ENCODE measurements at regions not wholly inside any gene's neighbourhood (a gene's known extent, or its start where the extent isn't known, plus 50 kb on each side); places are given as distances from the start of the nearest gene placed in this dataset.
A peak's percentile ranks its signal among the peaks of the same experiment; 100 is the strongest.

DNA sequence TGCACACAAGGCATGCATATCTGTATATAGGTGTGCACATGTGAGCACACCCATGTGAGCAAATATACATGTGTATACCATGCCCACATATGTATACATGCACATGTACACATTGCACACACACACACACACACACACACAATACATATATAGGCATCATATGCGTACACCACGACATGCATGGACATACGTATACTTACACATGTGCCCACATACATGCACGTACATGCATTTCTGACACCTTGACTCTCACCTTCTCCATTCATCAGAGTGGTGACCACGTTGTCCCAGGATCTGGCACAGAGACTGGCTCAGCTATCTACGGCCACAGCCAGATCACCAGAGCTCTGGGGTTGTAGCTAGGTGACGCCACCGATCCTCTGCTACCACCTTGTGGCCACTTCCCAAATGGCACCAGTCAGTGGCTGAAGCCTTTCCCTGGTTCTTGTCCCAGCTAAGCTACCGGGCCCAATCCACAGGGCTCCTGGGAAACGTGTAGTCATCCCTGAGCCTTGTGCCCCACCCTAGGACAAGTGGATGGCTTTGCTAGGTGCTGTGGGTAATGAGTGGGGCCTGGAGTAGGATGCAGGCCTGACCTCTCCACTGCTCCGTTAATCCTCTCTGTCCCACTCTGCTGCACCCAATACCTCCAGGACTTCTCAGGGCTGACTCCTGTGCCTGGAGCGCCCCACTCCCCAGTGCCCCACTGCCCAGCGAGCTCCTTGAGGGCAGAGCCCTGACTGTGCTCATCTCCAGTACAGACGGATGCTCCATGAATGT is 194.4 kb downstream of the RGS3 start:
- H3K27me3 Mint-ChIP-seq = peaks cover 9 to 23% (median 21%) of the 10 kb centered on the region in 5 donors
- Histone ChIP-seq H3K9me3 (ENCODE audit: control insufficient read depth in 2 of 3, low read length in 3 of 3) (no peaks in the 10 kb centered on the region), H3K4me3 (ENCODE audit: low read length) (no peak overlapping the region), H3K4me1 (ENCODE audit: control insufficient read depth in 2 of 2, insufficient read depth in 2 of 2, low read length in 2 of 2) (no peaks in the 10 kb centered on the region), H3K27me3 (ENCODE audit: control insufficient read depth in 2 of 2, insufficient read depth in 2 of 2, low read length in 2 of 2) (no peaks in the 10 kb centered on the region), H3K27ac (ENCODE audit: low read depth, low read length) (no peak overlapping the region), H3K36me3 (ENCODE audit: control insufficient read depth in 2 of 3, insufficient read depth in 3 of 3, low read length in 3 of 3) (no peaks in the 10 kb centered on the region)
- intact Hi-C loops (cut with micrococcal nuclease) = loop anchor here (1.0 kb wide), 10 partner anchors 67 to 508 kb away; partner anchors contain the start of genes ALAD (in 2 of the 2), C9orf43 (in 1 of the 2), CDC26 (in 1 of the 2) and POLE3 (in 1 of the 2)
- ATAC-seq (peak; percentile 91), DNase-seq (peak; percentile 43 to 82 (median 66))
- H3K4me3 Mint-ChIP-seq = no peak overlapping the region
- CTCF ChIA-PET = interaction anchor here (0.7 to 4.9 kb wide), 22 partner anchors 8 to 546 kb away, joined by 3 to 69 read pairs (median 3); partner anchors contain the start of genes CDC26, PRPF4 and WDR31
- H3K4me1 Mint-ChIP-seq = peaks cover 0 to 9% (median 2%) of the 10 kb centered on the region in 7 donors
- POLR2A ChIA-PET = no interaction called here
- no peaks in the 10 kb centered on the region for H3K9me3 Mint-ChIP-seq
- peak overlapping the region in 1 of 9 donors; percentile 47 for H3K27ac Mint-ChIP-seq
- H3K36me3 Mint-ChIP-seq = no peaks in the 10 kb centered on the region

DNA sequence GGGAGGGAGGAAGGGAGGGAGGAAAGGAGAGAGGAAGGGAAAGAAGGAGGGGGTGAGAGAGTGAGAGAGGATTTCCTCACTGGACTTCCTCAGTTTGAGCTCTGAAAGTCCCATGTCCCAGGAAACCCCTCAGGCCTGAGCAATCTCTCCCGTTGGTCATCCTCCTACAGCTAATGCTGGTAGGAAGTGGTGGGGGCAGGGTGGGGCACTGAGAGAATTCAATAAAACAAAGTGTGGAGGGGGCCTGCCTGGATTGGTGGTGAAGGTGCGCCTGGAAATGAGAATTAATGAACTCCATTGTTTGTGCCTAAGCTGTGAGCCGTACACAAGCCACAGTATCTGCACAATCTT is 195.0 kb downstream of the RGS3 start:
- Mint-ChIP-seq H3K27me3 (peaks cover 9 to 26% (median 21%) of the 10 kb centered on the region in 5 donors), H3K36me3 (no peaks in the 10 kb centered on the region), H3K4me1 (peaks cover 0 to 9% (median 2%) of the 10 kb centered on the region in 7 donors), H3K27ac (no peak overlapping the region), H3K9me3 (no peaks in the 10 kb centered on the region), H3K4me3 (no peak overlapping the region)
- ChIA-PET POLR2A (no interaction called here), CTCF (interaction anchor here (0.7 to 4.9 kb wide), 18 partner anchors 9 to 546 kb away, joined by 3 to 69 read pairs (median 3); partner anchors contain the start of genes CDC26 and PRPF4)
- Histone ChIP-seq H3K4me1 (ENCODE audit: control insufficient read depth in 2 of 2, insufficient read depth in 2 of 2, low read length in 2 of 2) (no peaks in the 10 kb centered on the region), H3K27ac (ENCODE audit: low read depth, low read length) (no peak overlapping the region), H3K36me3 (ENCODE audit: control insufficient read depth in 2 of 3, insufficient read depth in 3 of 3, low read length in 3 of 3) (no peaks in the 10 kb centered on the region), H3K27me3 (ENCODE audit: control insufficient read depth in 2 of 2, insufficient read depth in 2 of 2, low read length in 2 of 2) (no peaks in the 10 kb centered on the region), H3K9me3 (ENCODE audit: control insufficient read depth in 2 of 3, low read length in 3 of 3) (no peaks in the 10 kb centered on the region), H3K4me3 (ENCODE audit: low read length) (no peak overlapping the region)
- ATAC-seq (no peak), DNase-seq (no peak)
- intact Hi-C loops (cut with micrococcal nuclease) = loop anchor here (1.0 kb wide), 10 partner anchors 67 to 508 kb away; partner anchors contain the start of genes ALAD (in 2 of the 2), C9orf43 (in 1 of the 2), CDC26 (in 1 of the 2) and POLE3 (in 1 of the 2)

DNA sequence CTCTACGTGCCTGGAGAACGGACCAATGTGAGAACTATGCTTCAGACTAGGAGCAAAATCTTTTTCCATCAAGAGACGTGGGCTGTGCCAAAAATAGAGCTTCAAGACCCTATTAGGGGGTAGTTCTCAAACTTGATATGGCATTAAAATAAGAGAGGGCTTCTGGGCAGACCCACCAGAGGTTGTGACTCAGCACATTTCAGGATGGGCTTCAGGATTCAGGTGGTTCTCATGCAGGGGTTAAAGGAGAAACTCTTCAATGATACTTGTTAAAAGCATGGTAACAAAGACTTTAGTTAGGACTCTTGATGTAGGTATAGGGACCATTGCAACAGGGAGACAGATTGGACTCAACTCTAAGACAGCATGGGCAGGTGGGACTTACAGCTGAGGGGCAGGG is 195.5 kb downstream of the RGS3 start:
- no peaks in the 10 kb centered on the region for H3K9me3 Mint-ChIP-seq
- H3K27me3 Mint-ChIP-seq = peaks cover 9 to 26% (median 21%) of the 10 kb centered on the region in 5 donors
- ChIA-PET CTCF (interaction anchor here (0.6 to 4.9 kb wide), 5 partner anchors 9 to 385 kb away, joined by 3 to 69 read pairs (median 3); partner anchors contain the start of genes CDC26 and PRPF4), POLR2A (no interaction called here)
- H3K27ac Mint-ChIP-seq = no peak overlapping the region
- Histone ChIP-seq H3K27ac (ENCODE audit: low read depth, low read length) (no peak overlapping the region), H3K4me1 (ENCODE audit: control insufficient read depth in 2 of 2, insufficient read depth in 2 of 2, low read length in 2 of 2) (no peaks in the 10 kb centered on the region), H3K4me3 (ENCODE audit: low read length) (no peak overlapping the region), H3K36me3 (ENCODE audit: control insufficient read depth in 2 of 3, insufficient read depth in 3 of 3, low read length in 3 of 3) (no peaks in the 10 kb centered on the region), H3K27me3 (ENCODE audit: control insufficient read depth in 2 of 2, insufficient read depth in 2 of 2, low read length in 2 of 2) (no peaks in the 10 kb centered on the region), H3K9me3 (ENCODE audit: control insufficient read depth in 2 of 3, low read length in 3 of 3) (no peaks in the 10 kb centered on the region)
- no peaks in the 10 kb centered on the region for H3K36me3 Mint-ChIP-seq
- H3K4me1 Mint-ChIP-seq = peaks cover 0 to 9% (median 2%) of the 10 kb centered on the region in 7 donors
- H3K4me3 Mint-ChIP-seq = no peak overlapping the region
- ATAC-seq (no peak), DNase-seq (no peak)
- intact Hi-C loops (cut with micrococcal nuclease) = no loop called here

DNA sequence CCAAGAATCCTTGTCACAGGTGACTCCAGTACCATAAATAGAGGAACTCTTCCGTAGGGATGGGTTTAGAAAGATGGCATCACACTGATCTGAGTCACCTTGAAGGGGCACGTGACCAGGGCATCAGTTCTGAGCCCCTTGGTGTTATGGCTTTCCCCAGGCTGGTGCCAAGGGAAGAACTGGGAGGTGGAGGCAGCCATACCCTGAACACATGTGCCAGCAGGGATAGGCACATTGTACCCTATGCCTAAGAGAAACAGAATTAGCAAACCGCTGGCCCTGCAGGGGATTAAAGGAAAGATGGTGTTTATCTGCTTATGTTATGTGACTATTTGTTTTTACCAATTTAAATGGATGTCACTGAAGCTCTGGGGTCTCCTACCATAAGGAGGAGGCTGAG is 196.2 kb downstream of the RGS3 start:
- no peak for DNase-seq
- no peaks in the 10 kb centered on the region for H3K4me1 ChIP-seq (ENCODE audit: control insufficient read depth in 2 of 2, insufficient read depth in 2 of 2, low read length in 2 of 2)
- Mint-ChIP-seq H3K27ac (no peak overlapping the region), H3K4me3 (no peak overlapping the region), H3K4me1 (peaks cover 0 to 9% (median 2%) of the 10 kb centered on the region in 7 donors), H3K36me3 (no peaks in the 10 kb centered on the region), H3K27me3 (peaks cover 9 to 26% (median 21%) of the 10 kb centered on the region in 5 donors), H3K9me3 (no peaks in the 10 kb centered on the region)
- ATAC-seq = no peak
- ChIA-PET POLR2A (no interaction called here), CTCF (interaction anchor here (1.6 kb wide), 1 partner anchor 214 kb away, joined by 4 read pairs; no protein-coding TSS in a partner anchor)
- no peaks in the 10 kb centered on the region for H3K36me3 ChIP-seq (ENCODE audit: control insufficient read depth in 2 of 3, insufficient read depth in 3 of 3, low read length in 3 of 3)
- H3K9me3 ChIP-seq (ENCODE audit: control insufficient read depth in 2 of 3, low read length in 3 of 3) = no peaks in the 10 kb centered on the region
- H3K27me3 ChIP-seq (ENCODE audit: control insufficient read depth in 2 of 2, insufficient read depth in 2 of 2, low read length in 2 of 2) = no peaks in the 10 kb centered on the region
- no peak overlapping the region for H3K4me3 ChIP-seq (ENCODE audit: low read length)
- intact Hi-C loops (cut with micrococcal nuclease) = no loop called here
- H3K27ac ChIP-seq (ENCODE audit: low read depth, low read length) = no peak overlapping the region

DNA sequence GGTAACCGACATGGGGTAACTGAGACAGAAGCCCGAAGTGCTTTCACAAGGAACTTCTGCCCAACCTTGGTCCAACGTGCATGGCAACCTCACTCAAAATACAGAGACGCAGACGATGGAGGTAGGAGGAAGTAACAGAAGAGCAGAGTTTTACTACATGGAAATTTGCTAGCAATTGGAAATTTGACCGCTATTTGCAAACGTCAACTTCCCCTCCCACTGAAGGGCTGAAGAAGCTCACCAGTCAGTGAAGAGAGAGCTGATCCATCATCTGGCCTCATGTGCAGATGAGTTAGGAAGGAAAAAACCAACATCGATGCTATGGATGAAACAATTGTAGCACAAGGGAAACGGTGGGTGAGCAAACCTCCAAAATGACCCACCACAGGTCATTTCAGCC is 196.7 kb downstream of the RGS3 start:
- ATAC-seq = no peak
- CTCF ChIA-PET = interaction anchor here (1.6 kb wide), 1 partner anchor 214 kb away, joined by 4 read pairs; no protein-coding TSS in a partner anchor

DNA sequence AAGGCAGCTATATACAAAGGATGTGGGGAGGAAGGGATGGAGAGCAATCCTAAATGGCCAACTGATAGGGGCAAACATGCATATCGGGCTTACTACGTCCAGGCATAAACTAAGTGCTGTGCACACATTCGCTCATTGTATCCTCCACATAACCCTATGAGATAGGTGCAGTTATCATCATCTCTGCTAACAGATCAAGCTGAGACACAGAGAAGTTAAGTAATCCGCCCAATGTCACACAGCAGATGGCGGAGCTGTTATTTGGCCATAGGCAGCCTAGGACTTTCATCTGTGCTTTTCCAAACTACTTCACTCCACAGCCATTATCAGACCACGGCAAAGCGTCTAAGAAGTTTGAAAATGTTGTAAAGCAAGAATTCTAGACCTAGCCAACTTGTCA is 197.5 kb downstream of the RGS3 start:
- no peaks in the 10 kb centered on the region for H3K36me3 Mint-ChIP-seq
- H3K27me3 Mint-ChIP-seq = peaks cover 9 to 26% (median 21%) of the 10 kb centered on the region in 5 donors
- H3K36me3 ChIP-seq (ENCODE audit: control insufficient read depth in 2 of 3, insufficient read depth in 3 of 3, low read length in 3 of 3) = no peaks in the 10 kb centered on the region
- CTCF ChIA-PET = interaction anchor here (1.6 kb wide), 1 partner anchor 215 kb away, joined by 4 read pairs; no protein-coding TSS in a partner anchor
- H3K27ac Mint-ChIP-seq = no peak overlapping the region
- DNase-seq (no peak), ATAC-seq (no peak)
- H3K27ac ChIP-seq (ENCODE audit: low read depth, low read length) = no peak overlapping the region
- intact Hi-C loops (cut with micrococcal nuclease) = no loop called here
- POLR2A ChIA-PET = no interaction called here
- no peaks in the 10 kb centered on the region for H3K27me3 ChIP-seq (ENCODE audit: control insufficient read depth in 2 of 2, insufficient read depth in 2 of 2, low read length in 2 of 2)
- no peaks in the 10 kb centered on the region for H3K9me3 ChIP-seq (ENCODE audit: control insufficient read depth in 2 of 3, low read length in 3 of 3)
- no peaks in the 10 kb centered on the region for H3K9me3 Mint-ChIP-seq
- peaks cover 0 to 7% (median 0%) of the 10 kb centered on the region in 7 donors for H3K4me1 Mint-ChIP-seq
- no peak overlapping the region for H3K4me3 ChIP-seq (ENCODE audit: low read length)
- H3K4me1 ChIP-seq (ENCODE audit: control insufficient read depth in 2 of 2, insufficient read depth in 2 of 2, low read length in 2 of 2) = no peaks in the 10 kb centered on the region
- no peak overlapping the region for H3K4me3 Mint-ChIP-seq

More for the DNA sequence above, 196.7 kb downstream of the RGS3 start:
- no peak for DNase-seq
- Mint-ChIP-seq H3K36me3 (no peaks in the 10 kb centered on the region), H3K4me3 (no peak overlapping the region), H3K27me3 (peaks cover 9 to 26% (median 21%) of the 10 kb centered on the region in 5 donors), H3K4me1 (peaks cover 0 to 8% (median 2%) of the 10 kb centered on the region in 7 donors), H3K9me3 (no peaks in the 10 kb centered on the region), H3K27ac (peak overlapping the region in 1 of 9 donors; percentile 63)
- intact Hi-C loops (cut with micrococcal nuclease) = no loop called here
- H3K27ac ChIP-seq (ENCODE audit: low read depth, low read length) = no peak overlapping the region
- no peaks in the 10 kb centered on the region for H3K27me3 ChIP-seq (ENCODE audit: control insufficient read depth in 2 of 2, insufficient read depth in 2 of 2, low read length in 2 of 2)
- POLR2A ChIA-PET = no interaction called here
- H3K4me1 ChIP-seq (ENCODE audit: control insufficient read depth in 2 of 2, insufficient read depth in 2 of 2, low read length in 2 of 2) = no peaks in the 10 kb centered on the region
- H3K9me3 ChIP-seq (ENCODE audit: control insufficient read depth in 2 of 3, low read length in 3 of 3) = no peaks in the 10 kb centered on the region
- no peak overlapping the region for H3K4me3 ChIP-seq (ENCODE audit: low read length)
- no peaks in the 10 kb centered on the region for H3K36me3 ChIP-seq (ENCODE audit: control insufficient read depth in 2 of 3, insufficient read depth in 3 of 3, low read length in 3 of 3)
